A549 (cell line): ENCODE measurements at regions not wholly inside any gene's neighbourhood (a gene's known extent, or its start where the extent isn't known, plus 50 kb on each side); places are given as distances from the start of the nearest gene placed in this dataset.

ENCODE experiments used
- ATAC-seq, 2 experiments: fragments of 200-7000 bp in 1 of 2; fragments of >200 bp in 1 of 2; cut with Nextera tagmentation in 1 of 2; cut with Tn5 transposase in 1 of 2; 3 replicates each; pipeline versions ENCODE4 v1.8.0 to v1.9.1; 2018 to 2020; ENCODE audit warnings: mild to moderate bottlenecking in 1 of 2, moderate library complexity in 1 of 2
- CTCF ChIA-PET: fragments of 300-600 bp; sonication (Branson Sonifier 250); formaldehyde crosslinking; extraction: SDS; loops from one replicate; lab custom pipeline; 2021; ENCODE audit warnings: antibody characterized with exemption, inconsistent platforms; lab: Yijun Ruan, JAX
- POLR2A ChIA-PET: fragments of 350-600 bp; formaldehyde crosslinking; extraction: SDS; loops from one replicate; lab custom pipeline; 2021; ENCODE audit warnings: antibody characterized with exemption, inconsistent platforms; lab: Yijun Ruan, JAX
- DNase-seq, 2 experiments: peaks; one replicate each; pipeline versions ENCODE4 v3.0.0 to v3.0.0-alpha.2; 2011 to 2016; ENCODE audit warnings: low read depth in 1 of 2, low spot score in 1 of 2
- FAIRE-seq: peaks from 2 replicates; lab custom pipeline; 2011; peaks lifted over from hg19 to GRCh38; lab: Jason Lieb, UNC
- H3K27ac ChIP-seq, 2 experiments: fragments of >200 bp; sonication (Bioruptor Twin); formaldehyde crosslinking; 3 replicates each; pipeline ENCODE4 v1.5.1; 2016 to 2017
- H3K4me1 ChIP-seq: fragments of >200 bp; sonication (Bioruptor Twin); formaldehyde crosslinking; 3 replicates; pipeline ENCODE4 v1.6.1; 2016
- H3K4me2 ChIP-seq: fragments of >200 bp; sonication (Bioruptor Twin); formaldehyde crosslinking; 3 replicates; pipeline ENCODE4 v1.6.1; 2016
- H3K4me3 ChIP-seq: fragments of >200 bp; sonication (Bioruptor Twin); formaldehyde crosslinking; 3 replicates; pipeline ENCODE4 v1.5.1; 2016
- H3K9me3 ChIP-seq: fragments of >200 bp; sonication (Bioruptor Twin); formaldehyde crosslinking; 3 replicates; pipeline ENCODE4 v1.6.1; 2016
- ATOH8 ChIP-seq: fragments of 250-450 bp; sonication (Bioruptor Pico); IDR thresholded peaks from 2 replicates; pipeline ENCODE4 v1.5.0; 2020; ENCODE audit warnings: low read depth, mild to moderate bottlenecking, moderate library complexity
- BHLHE40 ChIP-seq: IDR thresholded peaks from 2 replicates; pipeline ENCODE4 v1.6.1; 2012; ENCODE audit warnings: low read depth, low read length, inconsistent platforms
- CBX2 ChIP-seq: fragments of 200-600 bp; sonication (generic); IDR thresholded peaks from 2 replicates; pipeline ENCODE4 v1.6.1; 2016; ENCODE audit warnings: low read depth, mild to moderate bottlenecking, borderline replicate concordance
- CBX8 ChIP-seq: fragments of 200-600 bp; sonication (generic); IDR thresholded peaks from 2 replicates; pipeline ENCODE4 v1.6.1; 2016
- CEBPB ChIP-seq, 2 experiments: fragments of >200 bp in 1 of 2; sonication (Bioruptor Twin) in 1 of 2; formaldehyde crosslinking in 1 of 2; IDR thresholded peaks; 2 replicates each; pipeline ENCODE4 v1.6.1; 2012 to 2016
- EP300 ChIP-seq, 2 experiments: fragments of >200 bp; sonication (Bioruptor Twin); formaldehyde crosslinking; IDR thresholded peaks; 2 replicates in 1 of 2; 3 replicates in 1 of 2; pipeline ENCODE4 v1.6.1; 2016 to 2017
- FOXS1 ChIP-seq: fragments of 250-450 bp; sonication (Bioruptor Pico); IDR thresholded peaks from 2 replicates; pipeline ENCODE4 v1.5.0; 2020; ENCODE audit warnings: mild to moderate bottlenecking, moderate library complexity
- HES2 ChIP-seq: fragments of >200 bp; sonication (Bioruptor Twin); formaldehyde crosslinking; IDR thresholded peaks from 2 replicates; pipeline ENCODE4 v1.6.1; 2016
- KDM5A ChIP-seq: fragments of 200-600 bp; sonication (generic); IDR thresholded peaks from 2 replicates; pipeline ENCODE4 v1.6.1; 2016; ENCODE audit warnings: antibody characterized with exemption, mild to moderate bottlenecking
- NPAS2 ChIP-seq: fragments of 250-450 bp; sonication (Bioruptor Pico); IDR thresholded peaks from 2 replicates; pipeline ENCODE4 v1.8.0; 2022; ENCODE audit warnings: mild to moderate bottlenecking, moderate library complexity, borderline replicate concordance
- PHF8 ChIP-seq: fragments of 200-600 bp; sonication (generic); IDR thresholded peaks from 2 replicates; pipeline ENCODE4 v1.6.1; 2016; ENCODE audit warnings: low read depth, mild to moderate bottlenecking, antibody characterized with exemption, moderate library complexity, borderline replicate concordance
- RCOR1 ChIP-seq: fragments of 150-350 bp; IDR thresholded peaks from 2 replicates; pipeline ENCODE4 v1.6.1; 2014; ENCODE audit warnings: antibody characterized with exemption, low read length, low read depth
- ZSCAN20 ChIP-seq: fragments of 250-450 bp; sonication (Bioruptor Pico); IDR thresholded peaks from 2 replicates; pipeline ENCODE4 v1.8.0; 2022; ENCODE audit warnings: mild to moderate bottlenecking, moderate library complexity
- WGBS: methylation state at CpG from one replicate; pipeline ENCODE4 v1.1.6; 2017; ENCODE audit errors: missing lambda C conversion rate; 5-methylcytosine and 5-hydroxymethylcytosine counted together
- TF ChIP-seq, protein P1 (sequence below): fragments of >200 bp; sonication (Bioruptor Twin); formaldehyde crosslinking; IDR thresholded peaks from 3 replicates; pipeline ENCODE4 v1.5.1; 2016
- TF ChIP-seq, protein P2 (sequence below): fragments of 200-600 bp; sonication (generic); IDR thresholded peaks from 2 replicates; pipeline ENCODE4 v1.6.1; 2016; ENCODE audit warnings: antibody characterized with exemption, mild to moderate bottlenecking, moderate library complexity

DNA sequence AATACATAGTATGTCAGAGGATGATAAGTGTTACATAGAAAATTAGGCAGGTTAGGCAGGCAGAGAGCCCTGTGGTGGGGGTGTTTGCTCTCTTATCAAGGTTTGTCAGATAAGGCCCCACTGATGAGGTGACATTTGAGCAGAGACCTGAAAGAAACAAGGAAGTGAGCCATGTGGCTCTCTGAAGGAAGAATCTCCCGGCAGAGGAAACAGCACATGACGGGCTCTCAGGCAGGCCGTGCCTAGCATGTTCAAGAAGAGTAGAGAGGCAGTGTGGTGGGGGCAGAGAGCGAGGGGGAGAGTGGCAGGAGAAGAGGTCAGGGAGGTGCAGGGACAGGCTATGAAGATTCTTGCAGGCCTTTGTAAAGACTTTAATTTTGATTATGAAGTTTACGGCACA is 82.0 kb upstream of the ASIC2 start:
- ATAC-seq (no peak), DNase-seq (no peak), FAIRE-seq (no peak)
- Histone ChIP-seq H3K9me3 (no peaks in the 10 kb centered on the region), H3K27ac (no peak overlapping the region), H3K4me2 (no peak overlapping the region), H3K4me1 (no peaks in the 10 kb centered on the region), H3K4me3 (no peak overlapping the region)
- ChIA-PET CTCF (no interaction called here), POLR2A (no interaction called here)
- TF ChIP-seq NPAS2 (no peak), CEBPB (IDR thresholded peaks at IDR 0.05) (no peak), RCOR1 (no peak), HES2 (no peak)
- WGBS: 58% methylated on average over 5 of the region's 5 CpGs

- WGBS: 21% methylated on average over 4 of the region's 4 CpGs
- ATAC-seq: no peak
- POLR2A ChIA-PET: no interaction called here
- TF ChIP-seq CBX2 (no peak), KDM5A (no peak), EP300 (IDR thresholded peaks at IDR 0.05) (no peak), ZSCAN20 (no peak), BHLHE40 (no peak), CBX8 (no peak), ATOH8 (CRISPR knock-in tag) (no peak)
- TF ChIP-seq, protein P1, sequence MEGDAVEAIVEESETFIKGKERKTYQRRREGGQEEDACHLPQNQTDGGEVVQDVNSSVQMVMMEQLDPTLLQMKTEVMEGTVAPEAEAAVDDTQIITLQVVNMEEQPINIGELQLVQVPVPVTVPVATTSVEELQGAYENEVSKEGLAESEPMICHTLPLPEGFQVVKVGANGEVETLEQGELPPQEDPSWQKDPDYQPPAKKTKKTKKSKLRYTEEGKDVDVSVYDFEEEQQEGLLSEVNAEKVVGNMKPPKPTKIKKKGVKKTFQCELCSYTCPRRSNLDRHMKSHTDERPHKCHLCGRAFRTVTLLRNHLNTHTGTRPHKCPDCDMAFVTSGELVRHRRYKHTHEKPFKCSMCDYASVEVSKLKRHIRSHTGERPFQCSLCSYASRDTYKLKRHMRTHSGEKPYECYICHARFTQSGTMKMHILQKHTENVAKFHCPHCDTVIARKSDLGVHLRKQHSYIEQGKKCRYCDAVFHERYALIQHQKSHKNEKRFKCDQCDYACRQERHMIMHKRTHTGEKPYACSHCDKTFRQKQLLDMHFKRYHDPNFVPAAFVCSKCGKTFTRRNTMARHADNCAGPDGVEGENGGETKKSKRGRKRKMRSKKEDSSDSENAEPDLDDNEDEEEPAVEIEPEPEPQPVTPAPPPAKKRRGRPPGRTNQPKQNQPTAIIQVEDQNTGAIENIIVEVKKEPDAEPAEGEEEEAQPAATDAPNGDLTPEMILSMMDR: no peak
- TF ChIP-seq, protein P2, sequence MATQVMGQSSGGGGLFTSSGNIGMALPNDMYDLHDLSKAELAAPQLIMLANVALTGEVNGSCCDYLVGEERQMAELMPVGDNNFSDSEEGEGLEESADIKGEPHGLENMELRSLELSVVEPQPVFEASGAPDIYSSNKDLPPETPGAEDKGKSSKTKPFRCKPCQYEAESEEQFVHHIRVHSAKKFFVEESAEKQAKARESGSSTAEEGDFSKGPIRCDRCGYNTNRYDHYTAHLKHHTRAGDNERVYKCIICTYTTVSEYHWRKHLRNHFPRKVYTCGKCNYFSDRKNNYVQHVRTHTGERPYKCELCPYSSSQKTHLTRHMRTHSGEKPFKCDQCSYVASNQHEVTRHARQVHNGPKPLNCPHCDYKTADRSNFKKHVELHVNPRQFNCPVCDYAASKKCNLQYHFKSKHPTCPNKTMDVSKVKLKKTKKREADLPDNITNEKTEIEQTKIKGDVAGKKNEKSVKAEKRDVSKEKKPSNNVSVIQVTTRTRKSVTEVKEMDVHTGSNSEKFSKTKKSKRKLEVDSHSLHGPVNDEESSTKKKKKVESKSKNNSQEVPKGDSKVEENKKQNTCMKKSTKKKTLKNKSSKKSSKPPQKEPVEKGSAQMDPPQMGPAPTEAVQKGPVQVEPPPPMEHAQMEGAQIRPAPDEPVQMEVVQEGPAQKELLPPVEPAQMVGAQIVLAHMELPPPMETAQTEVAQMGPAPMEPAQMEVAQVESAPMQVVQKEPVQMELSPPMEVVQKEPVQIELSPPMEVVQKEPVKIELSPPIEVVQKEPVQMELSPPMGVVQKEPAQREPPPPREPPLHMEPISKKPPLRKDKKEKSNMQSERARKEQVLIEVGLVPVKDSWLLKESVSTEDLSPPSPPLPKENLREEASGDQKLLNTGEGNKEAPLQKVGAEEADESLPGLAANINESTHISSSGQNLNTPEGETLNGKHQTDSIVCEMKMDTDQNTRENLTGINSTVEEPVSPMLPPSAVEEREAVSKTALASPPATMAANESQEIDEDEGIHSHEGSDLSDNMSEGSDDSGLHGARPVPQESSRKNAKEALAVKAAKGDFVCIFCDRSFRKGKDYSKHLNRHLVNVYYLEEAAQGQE: no peak
- no peak overlapping the region for H3K27ac ChIP-seq
- no peak overlapping the region for H3K4me3 ChIP-seq
- FAIRE-seq: no peak
- no peaks in the 10 kb centered on the region for H3K9me3 ChIP-seq
- CTCF ChIA-PET: interaction anchor here (0.9 kb wide), 1 partner anchor 12 kb away, joined by 3 read pairs; no protein-coding TSS in a partner anchor
- no peak for DNase-seq
- H3K4me1 ChIP-seq: no peaks in the 10 kb centered on the region
- no peak overlapping the region for H3K4me2 ChIP-seq
These were observed 82.7 kb upstream of the ASIC2 start for GRCh38 chr17:33375783-33376182.

GRCh38 chr17:33377837-33378595 is 84.9 kb upstream of the ASIC2 start:
- WGBS: 12% methylated on average over 3 of the region's 3 CpGs
- no peak overlapping the region for H3K4me2 ChIP-seq
- H3K9me3 ChIP-seq: no peaks in the 10 kb centered on the region
- ChIA-PET CTCF (interaction anchor here (1.0 to 1.8 kb wide), 3 partner anchors 15 to 380 kb away, joined by 3 to 5 read pairs (median 3); no protein-coding TSS in a partner anchor), POLR2A (no interaction called here)
- H3K4me1 ChIP-seq: no peaks in the 10 kb centered on the region
- FAIRE-seq (no peak), ATAC-seq (peak in 1 of 2 experiments; percentile 59; a peak in 2 of 6 replicates), DNase-seq (no peak)
- TF ChIP-seq, protein P1: no peak
- TF ChIP-seq PHF8 (no peak), FOXS1 (CRISPR knock-in tag) (no peak), ATOH8 (CRISPR knock-in tag) (no peak)
- TF ChIP-seq, all 56 proteins: peak for 0
- no peak overlapping the region for H3K27ac ChIP-seq
- H3K4me3 ChIP-seq: no peak overlapping the region
